ENCODE measurements at regions not wholly inside any gene's neighbourhood (a gene's known extent, or its start where the extent isn't known, plus 50 kb on each side); places are given as distances from the start of the nearest gene placed in this dataset.

- intact Hi-C loops (cut with micrococcal nuclease), result loop anchor here (1.0 to 10.0 kb wide), 20 partner anchors 33 to 853 kb away; partner anchors contain the start of genes ARID4B, B3GALNT2, COA6 and GGPS1
These were observed 116.8 kb downstream of the TOMM20 start for GRCh38 chr1:235011599-235012435.

GRCh38 chr1:235011064-235011598, 117.5 kb downstream of the TOMM20 start:
- intact Hi-C loops (cut with micrococcal nuclease), result loop anchor here (1.0 to 10.0 kb wide), 13 partner anchors 32 to 854 kb away; partner anchors contain the start of gene LYST

GRCh38 chr1:235009561-235010306, 118.9 kb downstream of the TOMM20 start:
- intact Hi-C loops (cut with micrococcal nuclease), result loop anchor here (5.0 to 10.0 kb wide), 2 partner anchors 633 to 855 kb away; partner anchors contain the start of gene LYST

GRCh38 chr1:235009074-235009473, 119.6 kb downstream of the TOMM20 start:
- intact Hi-C loops (cut with micrococcal nuclease), result no loop called here

GRCh38 chr1:235008239-235008638, 120.4 kb downstream of the TOMM20 start:
- intact Hi-C loops (cut with micrococcal nuclease), result no loop called here

GRCh38 chr1:235006816-235007215, 121.8 kb downstream of the TOMM20 start:
- intact Hi-C loops (cut with micrococcal nuclease), result loop anchor here (1.0 kb wide), 2 partner anchors 44 to 164 kb away; no protein-coding TSS in a partner anchor

- intact Hi-C loops (cut with micrococcal nuclease), result loop anchor here (1.0 kb wide), 2 partner anchors 43 to 163 kb away; no protein-coding TSS in a partner anchor
These were observed 122.4 kb downstream of the TOMM20 start for GRCh38 chr1:235006132-235006721.

GRCh38 chr1:235004840-235005391, 123.7 kb downstream of the TOMM20 start:
- intact Hi-C loops (cut with micrococcal nuclease), result no loop called here

- intact Hi-C loops (cut with micrococcal nuclease), result no loop called here
These were observed 124.4 kb downstream of the TOMM20 start for GRCh38 chr1:235004276-235004675.

- intact Hi-C loops (cut with micrococcal nuclease), result no loop called here
These were observed 125.8 kb downstream of the TOMM20 start for GRCh38 chr1:235002706-235003300.

- intact Hi-C loops (cut with micrococcal nuclease), result no loop called here
These were observed 129.1 kb downstream of the TOMM20 start for GRCh38 chr1:234999513-234999940.

- intact Hi-C loops (cut with micrococcal nuclease), result no loop called here
These were observed 130.5 kb downstream of the TOMM20 start for GRCh38 chr1:234997896-234998741.

- intact Hi-C loops (cut with micrococcal nuclease), result no loop called here
These were observed 131.3 kb downstream of the TOMM20 start for GRCh38 chr1:234997201-234997895.

GRCh38 chr1:234996245-234996757, 132.3 kb downstream of the TOMM20 start:
- intact Hi-C loops (cut with micrococcal nuclease), result no loop called here

- intact Hi-C loops (cut with micrococcal nuclease), result no loop called here
These were observed 134.0 kb downstream of the TOMM20 start for GRCh38 chr1:234994436-234995295.

- intact Hi-C loops (cut with micrococcal nuclease), result no loop called here
These were observed 136.6 kb downstream of the TOMM20 start for GRCh38 chr1:234992065-234992464.

GRCh38 chr1:234990874-234991801, 137.5 kb downstream of the TOMM20 start:
- intact Hi-C loops (cut with micrococcal nuclease), result no loop called here

Data from T-helper 1 cell treated with Interleukin-12 subunit alpha and Interleukin-12 subunit beta and Interleukin-4 antibody, amounts not matched to agents 30 ng/mL and 1 ng/mL, for 36 hours (primary cell).